ENCODE measurements at regions not wholly inside any gene's neighbourhood (a gene's known extent, or its start where the extent isn't known, plus 50 kb on each side); places are given as distances from the start of the nearest gene placed in this dataset.

DNA sequence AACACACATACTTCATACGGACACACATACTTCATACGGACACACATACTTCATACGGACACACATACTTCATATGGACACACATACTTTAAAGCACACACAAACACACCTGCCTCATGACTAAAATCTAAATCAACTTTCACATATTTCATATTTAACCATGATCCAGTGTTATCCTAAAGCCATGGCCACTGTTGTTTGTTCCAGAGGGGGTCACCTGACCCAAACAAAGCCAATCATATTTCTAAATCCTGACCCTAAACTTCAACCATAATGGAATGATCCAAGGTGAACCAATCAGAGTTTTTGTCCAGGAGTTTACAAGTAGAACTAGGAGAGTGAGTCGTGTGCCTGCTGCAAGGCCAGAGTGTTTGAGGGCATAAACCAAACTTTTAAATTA is 97.2 kb upstream of the KIT start:
- Histone ChIP-seq H3K9me2 (ENCODE audit: insufficient read depth, low read length) (no peaks in the 10 kb centered on the region), H3K9me3 (ENCODE audit: low read length) (no peaks in the 10 kb centered on the region), H4K20me1 (ENCODE audit: insufficient read depth) (no peaks in the 10 kb centered on the region), H3K36me3 (ENCODE audit: insufficient read depth, low read length) (no peaks in the 10 kb centered on the region), H2AFZ (ENCODE audit: low read depth, low read length) (no peak overlapping the region), H3K79me2 (replicated peaks; ENCODE audit: insufficient read depth, low read length) (no peaks in the 10 kb centered on the region), H3K4me3 (ENCODE audit: low read length) (no peak overlapping the region), H3K4me2 (ENCODE audit: low read length) (no peak overlapping the region), H3K27me3 (ENCODE audit: insufficient read depth, low read depth, low read length) (no peaks in the 10 kb centered on the region), H3F3A (ENCODE audit: insufficient read depth, low read length, poor library complexity, severe bottlenecking) (no peaks in the 10 kb centered on the region), H3K27ac (ENCODE audit: low read length) (no peak overlapping the region), H3K9ac (ENCODE audit: low read length) (no peak overlapping the region)
- TF ChIP-seq POLR2AphosphoS5 (IDR thresholded peaks at IDR 0.05): no peak
- no peak for TF ChIP-seq MXI1 (conservative IDR thresholded peaks at IDR 0.05; ENCODE audit: poor library complexity, severe bottlenecking)
- TF ChIP-seq, protein P1, sequence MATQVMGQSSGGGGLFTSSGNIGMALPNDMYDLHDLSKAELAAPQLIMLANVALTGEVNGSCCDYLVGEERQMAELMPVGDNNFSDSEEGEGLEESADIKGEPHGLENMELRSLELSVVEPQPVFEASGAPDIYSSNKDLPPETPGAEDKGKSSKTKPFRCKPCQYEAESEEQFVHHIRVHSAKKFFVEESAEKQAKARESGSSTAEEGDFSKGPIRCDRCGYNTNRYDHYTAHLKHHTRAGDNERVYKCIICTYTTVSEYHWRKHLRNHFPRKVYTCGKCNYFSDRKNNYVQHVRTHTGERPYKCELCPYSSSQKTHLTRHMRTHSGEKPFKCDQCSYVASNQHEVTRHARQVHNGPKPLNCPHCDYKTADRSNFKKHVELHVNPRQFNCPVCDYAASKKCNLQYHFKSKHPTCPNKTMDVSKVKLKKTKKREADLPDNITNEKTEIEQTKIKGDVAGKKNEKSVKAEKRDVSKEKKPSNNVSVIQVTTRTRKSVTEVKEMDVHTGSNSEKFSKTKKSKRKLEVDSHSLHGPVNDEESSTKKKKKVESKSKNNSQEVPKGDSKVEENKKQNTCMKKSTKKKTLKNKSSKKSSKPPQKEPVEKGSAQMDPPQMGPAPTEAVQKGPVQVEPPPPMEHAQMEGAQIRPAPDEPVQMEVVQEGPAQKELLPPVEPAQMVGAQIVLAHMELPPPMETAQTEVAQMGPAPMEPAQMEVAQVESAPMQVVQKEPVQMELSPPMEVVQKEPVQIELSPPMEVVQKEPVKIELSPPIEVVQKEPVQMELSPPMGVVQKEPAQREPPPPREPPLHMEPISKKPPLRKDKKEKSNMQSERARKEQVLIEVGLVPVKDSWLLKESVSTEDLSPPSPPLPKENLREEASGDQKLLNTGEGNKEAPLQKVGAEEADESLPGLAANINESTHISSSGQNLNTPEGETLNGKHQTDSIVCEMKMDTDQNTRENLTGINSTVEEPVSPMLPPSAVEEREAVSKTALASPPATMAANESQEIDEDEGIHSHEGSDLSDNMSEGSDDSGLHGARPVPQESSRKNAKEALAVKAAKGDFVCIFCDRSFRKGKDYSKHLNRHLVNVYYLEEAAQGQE (IDR thresholded peaks at IDR 0.05; ENCODE audit: borderline replicate concordance): no peak
- TF ChIP-seq TAF1 (IDR thresholded peaks at IDR 0.05; ENCODE audit: low read depth): no peak
- TF ChIP-seq EZH2 (IDR thresholded peaks at IDR 0.05; ENCODE audit: borderline replicate concordance, insufficient read depth, low read length, poor library complexity, severe bottlenecking): no peak
- no peak for TF ChIP-seq EP300 (conservative IDR thresholded peaks at IDR 0.05; ENCODE audit: poor library complexity, severe bottlenecking)
- no peak for TF ChIP-seq SMC3 (conservative IDR thresholded peaks at IDR 0.05; ENCODE audit: poor library complexity)
- TF ChIP-seq RAD21 (conservative IDR thresholded peaks at IDR 0.05): no peak
- TF ChIP-seq, protein P2, sequence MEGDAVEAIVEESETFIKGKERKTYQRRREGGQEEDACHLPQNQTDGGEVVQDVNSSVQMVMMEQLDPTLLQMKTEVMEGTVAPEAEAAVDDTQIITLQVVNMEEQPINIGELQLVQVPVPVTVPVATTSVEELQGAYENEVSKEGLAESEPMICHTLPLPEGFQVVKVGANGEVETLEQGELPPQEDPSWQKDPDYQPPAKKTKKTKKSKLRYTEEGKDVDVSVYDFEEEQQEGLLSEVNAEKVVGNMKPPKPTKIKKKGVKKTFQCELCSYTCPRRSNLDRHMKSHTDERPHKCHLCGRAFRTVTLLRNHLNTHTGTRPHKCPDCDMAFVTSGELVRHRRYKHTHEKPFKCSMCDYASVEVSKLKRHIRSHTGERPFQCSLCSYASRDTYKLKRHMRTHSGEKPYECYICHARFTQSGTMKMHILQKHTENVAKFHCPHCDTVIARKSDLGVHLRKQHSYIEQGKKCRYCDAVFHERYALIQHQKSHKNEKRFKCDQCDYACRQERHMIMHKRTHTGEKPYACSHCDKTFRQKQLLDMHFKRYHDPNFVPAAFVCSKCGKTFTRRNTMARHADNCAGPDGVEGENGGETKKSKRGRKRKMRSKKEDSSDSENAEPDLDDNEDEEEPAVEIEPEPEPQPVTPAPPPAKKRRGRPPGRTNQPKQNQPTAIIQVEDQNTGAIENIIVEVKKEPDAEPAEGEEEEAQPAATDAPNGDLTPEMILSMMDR (IDR thresholded peaks at IDR 0.05; ENCODE audit: poor library complexity, severe bottlenecking): no peak

DNA sequence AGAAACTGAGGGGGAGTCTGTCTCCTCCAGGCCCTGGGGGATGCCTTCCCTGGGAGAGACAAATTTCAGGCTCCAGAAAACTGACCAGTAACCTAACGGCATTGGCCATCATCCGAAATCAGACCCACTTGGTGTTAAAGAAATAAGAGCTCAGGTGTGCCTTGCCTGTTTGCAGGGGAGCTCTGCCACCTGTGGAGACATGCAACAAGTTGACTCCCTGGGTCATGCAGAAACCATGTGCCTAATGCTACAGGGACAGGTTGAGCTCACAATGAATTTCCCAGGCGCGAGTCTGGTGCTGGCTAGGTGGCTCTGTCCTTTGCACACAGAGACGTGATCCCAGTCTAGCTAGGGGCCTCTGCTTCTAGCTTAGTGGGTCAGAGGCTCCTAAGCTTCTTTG is 95.8 kb upstream of the KIT start:
- H3K4me2 ChIP-seq (ENCODE audit: low read length): no peak overlapping the region
- no peak overlapping the region for H3K9ac ChIP-seq (ENCODE audit: low read length)
- no peaks in the 10 kb centered on the region for H3K9me2 ChIP-seq (ENCODE audit: insufficient read depth, low read length)
- H4K20me1 ChIP-seq (ENCODE audit: insufficient read depth): no peaks in the 10 kb centered on the region
- no peaks in the 10 kb centered on the region for H3K36me3 ChIP-seq (ENCODE audit: insufficient read depth, low read length)
- no peak overlapping the region for H2AFZ ChIP-seq (ENCODE audit: low read depth, low read length)
- H3K27me3 ChIP-seq (ENCODE audit: insufficient read depth, low read depth, low read length): no peaks in the 10 kb centered on the region
- H3K4me3 ChIP-seq (ENCODE audit: low read length): no peak overlapping the region
- H3F3A ChIP-seq (ENCODE audit: insufficient read depth, low read length, poor library complexity, severe bottlenecking): no peaks in the 10 kb centered on the region
- TF ChIP-seq SMC3 (conservative IDR thresholded peaks at IDR 0.05; ENCODE audit: poor library complexity) (no peak), RAD21 (conservative IDR thresholded peaks at IDR 0.05) (no peak), EZH2 (IDR thresholded peaks at IDR 0.05; ENCODE audit: borderline replicate concordance, insufficient read depth, low read length, poor library complexity, severe bottlenecking) (no peak), EP300 (conservative IDR thresholded peaks at IDR 0.05; ENCODE audit: poor library complexity, severe bottlenecking) (no peak), MXI1 (conservative IDR thresholded peaks at IDR 0.05; ENCODE audit: poor library complexity, severe bottlenecking) (no peak), POLR2AphosphoS5 (IDR thresholded peaks at IDR 0.05) (no peak), TAF1 (IDR thresholded peaks at IDR 0.05; ENCODE audit: low read depth) (no peak)
- TF ChIP-seq, protein P2 (IDR thresholded peaks at IDR 0.05; ENCODE audit: poor library complexity, severe bottlenecking): no peak
- TF ChIP-seq, protein P1 (IDR thresholded peaks at IDR 0.05; ENCODE audit: borderline replicate concordance): no peak
- no peaks in the 10 kb centered on the region for H3K9me3 ChIP-seq (ENCODE audit: low read length)
- no peaks in the 10 kb centered on the region for H3K79me2 ChIP-seq (replicated peaks; ENCODE audit: insufficient read depth, low read length)
- no peak overlapping the region for H3K27ac ChIP-seq (ENCODE audit: low read length)

Data from neural cell (in vitro differentiated cells).